ENCODE measurements at regions not wholly inside any gene's neighbourhood (a gene's known extent, or its start where the extent isn't known, plus 50 kb on each side); places are given as distances from the start of the nearest gene placed in this dataset.
"Not testable (repeated sequence)": the region's sequence is repeated elsewhere in the genome, so short reads cannot be mapped to it uniquely, and the experiment has no call there.

- H3K27me3 ChIP-seq (ENCODE audit: insufficient read depth, low read length, poor library complexity); H4K20me1 ChIP-seq (ENCODE audit: insufficient read depth, low read length); H2AFZ ChIP-seq (ENCODE audit: low read depth, low read length); H3K9me3 ChIP-seq (ENCODE audit: insufficient read depth, low read length, severe bottlenecking); H3K36me3 ChIP-seq (ENCODE audit: insufficient read depth, low read length); H3K4me1 ChIP-seq (ENCODE audit: insufficient read depth, low read length); ATAC-seq (ENCODE audit: insufficient read depth, low read depth); H3K4me2 ChIP-seq (ENCODE audit: insufficient read depth, low read length); H3K9ac ChIP-seq (ENCODE audit: low read depth, low read length); H3K27ac ChIP-seq (ENCODE audit: low read length); H3K79me2 ChIP-seq (ENCODE audit: insufficient read depth, low read length); H3K4me3 ChIP-seq (ENCODE audit: low read depth in 1 of 2, low read length in 2 of 2); DNase-seq: not testable (repeated sequence)
Observed at GRCh38 chr22:15816470-15816869, 126.6 kb downstream of the POTEH start.

GRCh38 chr22:15817264-15817663, 127.4 kb downstream of the POTEH start:
- not testable (repeated sequence) for H3K27ac ChIP-seq (ENCODE audit: low read length); H3K9me3 ChIP-seq (ENCODE audit: insufficient read depth, low read length, severe bottlenecking); H3K4me1 ChIP-seq (ENCODE audit: insufficient read depth, low read length); H3K79me2 ChIP-seq (ENCODE audit: insufficient read depth, low read length); H3K9ac ChIP-seq (ENCODE audit: low read depth, low read length); H4K20me1 ChIP-seq (ENCODE audit: insufficient read depth, low read length); H3K27me3 ChIP-seq (ENCODE audit: insufficient read depth, low read length, poor library complexity); H2AFZ ChIP-seq (ENCODE audit: low read depth, low read length); H3K4me2 ChIP-seq (ENCODE audit: insufficient read depth, low read length); H3K36me3 ChIP-seq (ENCODE audit: insufficient read depth, low read length); DNase-seq; H3K4me3 ChIP-seq (ENCODE audit: low read depth in 1 of 2, low read length in 2 of 2)
- peak; percentile 33; the same call in 2 of the 3 replicates for ATAC-seq (ENCODE audit: insufficient read depth, low read depth)

DNA sequence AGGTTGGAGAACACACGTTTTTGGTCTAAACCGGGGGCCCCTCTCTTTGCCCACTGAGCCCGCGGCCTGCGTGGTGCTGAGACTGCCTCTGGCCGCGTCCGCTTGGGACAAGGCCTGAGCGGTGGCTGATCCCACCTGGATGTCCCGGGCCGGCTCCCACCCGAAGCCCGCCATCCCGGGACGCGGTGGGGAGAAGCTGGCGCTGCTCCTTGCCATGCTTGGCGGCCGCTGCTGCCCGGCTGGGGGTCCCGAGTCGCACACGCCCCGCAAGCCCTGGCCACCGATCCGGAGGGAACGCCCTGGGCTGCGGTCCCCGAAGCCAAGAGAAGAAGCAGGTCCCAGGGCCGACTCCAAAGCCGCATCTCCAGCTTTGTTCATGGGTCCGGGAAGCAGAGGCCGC, 130.1 kb downstream of the POTEH start:
- not testable (repeated sequence) for H3K4me1 ChIP-seq (ENCODE audit: insufficient read depth, low read length); H3K36me3 ChIP-seq (ENCODE audit: insufficient read depth, low read length); ATAC-seq (ENCODE audit: insufficient read depth, low read depth); H3K9ac ChIP-seq (ENCODE audit: low read depth, low read length); H3K4me2 ChIP-seq (ENCODE audit: insufficient read depth, low read length); H3K27ac ChIP-seq (ENCODE audit: low read length); DNase-seq; H3K4me3 ChIP-seq (ENCODE audit: low read depth in 1 of 2, low read length in 2 of 2); H2AFZ ChIP-seq (ENCODE audit: low read depth, low read length); H3K9me3 ChIP-seq (ENCODE audit: insufficient read depth, low read length, severe bottlenecking); H4K20me1 ChIP-seq (ENCODE audit: insufficient read depth, low read length); H3K79me2 ChIP-seq (ENCODE audit: insufficient read depth, low read length); H3K27me3 ChIP-seq (ENCODE audit: insufficient read depth, low read length, poor library complexity)

- H3K79me2 ChIP-seq (ENCODE audit: insufficient read depth, low read length); H3K27me3 ChIP-seq (ENCODE audit: insufficient read depth, low read length, poor library complexity); H3K9ac ChIP-seq (ENCODE audit: low read depth, low read length); H4K20me1 ChIP-seq (ENCODE audit: insufficient read depth, low read length); ATAC-seq (ENCODE audit: insufficient read depth, low read depth); H2AFZ ChIP-seq (ENCODE audit: low read depth, low read length); H3K4me2 ChIP-seq (ENCODE audit: insufficient read depth, low read length); H3K9me3 ChIP-seq (ENCODE audit: insufficient read depth, low read length, severe bottlenecking); H3K36me3 ChIP-seq (ENCODE audit: insufficient read depth, low read length); H3K27ac ChIP-seq (ENCODE audit: low read length); DNase-seq; H3K4me1 ChIP-seq (ENCODE audit: insufficient read depth, low read length); H3K4me3 ChIP-seq (ENCODE audit: low read depth in 1 of 2, low read length in 2 of 2): not testable (repeated sequence)
Observed at GRCh38 chr22:15821088-15821487, 131.3 kb downstream of the POTEH start.

- H3K4me3 ChIP-seq (ENCODE audit: low read depth in 1 of 2, low read length in 2 of 2); H2AFZ ChIP-seq (ENCODE audit: low read depth, low read length); H3K4me1 ChIP-seq (ENCODE audit: insufficient read depth, low read length); DNase-seq; H3K9me3 ChIP-seq (ENCODE audit: insufficient read depth, low read length, severe bottlenecking); H4K20me1 ChIP-seq (ENCODE audit: insufficient read depth, low read length); H3K79me2 ChIP-seq (ENCODE audit: insufficient read depth, low read length); H3K4me2 ChIP-seq (ENCODE audit: insufficient read depth, low read length); H3K27me3 ChIP-seq (ENCODE audit: insufficient read depth, low read length, poor library complexity); ATAC-seq (ENCODE audit: insufficient read depth, low read depth); H3K27ac ChIP-seq (ENCODE audit: low read length); H3K9ac ChIP-seq (ENCODE audit: low read depth, low read length); H3K36me3 ChIP-seq (ENCODE audit: insufficient read depth, low read length): not testable (repeated sequence)
Observed at GRCh38 chr22:15822001-15822400, 132.2 kb downstream of the POTEH start.

GRCh38 chr22:15823178-15823577, 133.4 kb downstream of the POTEH start:
- not testable (repeated sequence) for H3K36me3 ChIP-seq (ENCODE audit: insufficient read depth, low read length); ATAC-seq (ENCODE audit: insufficient read depth, low read depth); H3K4me3 ChIP-seq (ENCODE audit: low read depth in 1 of 2, low read length in 2 of 2); H2AFZ ChIP-seq (ENCODE audit: low read depth, low read length); H3K9me3 ChIP-seq (ENCODE audit: insufficient read depth, low read length, severe bottlenecking); H3K27me3 ChIP-seq (ENCODE audit: insufficient read depth, low read length, poor library complexity); H4K20me1 ChIP-seq (ENCODE audit: insufficient read depth, low read length); DNase-seq; H3K79me2 ChIP-seq (ENCODE audit: insufficient read depth, low read length); H3K4me1 ChIP-seq (ENCODE audit: insufficient read depth, low read length); H3K27ac ChIP-seq (ENCODE audit: low read length); H3K9ac ChIP-seq (ENCODE audit: low read depth, low read length); H3K4me2 ChIP-seq (ENCODE audit: insufficient read depth, low read length)

DNA sequence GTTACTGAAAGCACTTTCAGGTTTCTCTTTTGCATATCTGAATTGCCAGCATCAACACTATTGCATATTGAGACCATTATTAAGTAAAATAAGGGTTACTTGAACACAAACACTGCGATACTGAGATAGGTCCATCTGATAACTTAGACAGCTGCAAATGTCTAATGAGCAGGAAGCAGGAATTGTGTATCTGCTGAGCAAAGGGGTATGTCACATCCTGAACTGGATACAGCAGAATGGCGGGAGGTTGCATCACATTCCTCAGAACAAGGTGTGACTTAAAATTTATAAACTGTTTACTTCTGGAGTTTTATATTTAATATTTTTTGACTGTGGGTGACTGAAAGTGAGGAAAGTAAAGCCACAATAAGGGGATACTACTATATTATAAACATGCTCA, 142.4 kb downstream of the POTEH start:
- H3K4me3 ChIP-seq (ENCODE audit: low read depth in 1 of 2, low read length in 2 of 2); H4K20me1 ChIP-seq (ENCODE audit: insufficient read depth, low read length); H3K4me2 ChIP-seq (ENCODE audit: insufficient read depth, low read length); H3K9ac ChIP-seq (ENCODE audit: low read depth, low read length); H3K36me3 ChIP-seq (ENCODE audit: insufficient read depth, low read length); H3K4me1 ChIP-seq (ENCODE audit: insufficient read depth, low read length); H3K27ac ChIP-seq (ENCODE audit: low read length); DNase-seq; H3K27me3 ChIP-seq (ENCODE audit: insufficient read depth, low read length, poor library complexity); H3K79me2 ChIP-seq (ENCODE audit: insufficient read depth, low read length); H2AFZ ChIP-seq (ENCODE audit: low read depth, low read length); H3K9me3 ChIP-seq (ENCODE audit: insufficient read depth, low read length, severe bottlenecking): not testable (repeated sequence)
- peak; percentile 73 for ATAC-seq (ENCODE audit: insufficient read depth, low read depth)

DNA sequence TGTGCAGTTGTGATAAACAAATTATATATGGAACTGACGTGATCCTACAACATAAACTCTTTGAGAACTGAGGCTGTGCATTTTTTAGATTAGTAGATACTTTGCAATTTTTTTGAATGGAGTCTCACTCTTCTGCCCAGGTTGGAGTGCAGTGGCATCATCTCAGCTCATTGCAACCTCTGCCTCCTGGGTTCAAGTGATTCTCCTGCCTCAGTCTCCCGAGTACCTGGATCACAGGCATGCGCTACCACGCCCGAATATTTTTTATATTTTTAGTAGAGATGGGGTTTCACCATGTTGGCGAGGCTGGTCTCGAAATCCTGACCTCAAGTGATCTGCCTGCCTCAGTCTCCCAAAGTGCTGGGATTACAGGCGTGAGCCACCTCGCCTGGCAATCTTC, 145.9 kb downstream of the POTEH start:
- not testable (repeated sequence) for H3K79me2 ChIP-seq (ENCODE audit: insufficient read depth, low read length); ATAC-seq (ENCODE audit: insufficient read depth, low read depth); H3K4me2 ChIP-seq (ENCODE audit: insufficient read depth, low read length); H3K4me1 ChIP-seq (ENCODE audit: insufficient read depth, low read length); DNase-seq; H3K9ac ChIP-seq (ENCODE audit: low read depth, low read length); H3K4me3 ChIP-seq (ENCODE audit: low read depth in 1 of 2, low read length in 2 of 2); H3K9me3 ChIP-seq (ENCODE audit: insufficient read depth, low read length, severe bottlenecking); H4K20me1 ChIP-seq (ENCODE audit: insufficient read depth, low read length); H3K27ac ChIP-seq (ENCODE audit: low read length); H3K36me3 ChIP-seq (ENCODE audit: insufficient read depth, low read length); H2AFZ ChIP-seq (ENCODE audit: low read depth, low read length); H3K27me3 ChIP-seq (ENCODE audit: insufficient read depth, low read length, poor library complexity)

DNA sequence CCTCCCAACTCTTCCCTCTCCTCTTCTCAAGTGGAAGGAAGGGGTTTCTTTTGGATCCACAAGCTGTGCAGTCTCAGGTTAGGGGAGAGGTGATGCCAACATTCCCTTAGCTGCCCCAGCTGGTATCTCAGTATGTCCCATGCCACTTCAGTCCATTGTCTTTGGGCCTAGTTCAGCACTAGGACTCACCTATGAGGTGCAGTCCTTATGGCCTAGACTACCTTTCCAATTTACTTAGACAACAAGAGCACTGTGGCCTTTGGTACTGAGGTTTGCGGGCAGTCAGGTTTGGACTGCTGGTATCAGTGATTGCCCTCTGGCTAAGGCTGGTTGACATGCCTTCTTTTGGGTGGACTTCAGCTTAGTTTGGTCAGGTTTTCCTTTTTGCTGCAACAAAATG, 159.9 kb downstream of the POTEH start:
- not testable (repeated sequence) for H3K9ac ChIP-seq (ENCODE audit: low read depth, low read length); H3K9me3 ChIP-seq (ENCODE audit: insufficient read depth, low read length, severe bottlenecking); H3K27me3 ChIP-seq (ENCODE audit: insufficient read depth, low read length, poor library complexity); H3K36me3 ChIP-seq (ENCODE audit: insufficient read depth, low read length); H3K4me2 ChIP-seq (ENCODE audit: insufficient read depth, low read length); H3K4me3 ChIP-seq (ENCODE audit: low read depth in 1 of 2, low read length in 2 of 2); H3K4me1 ChIP-seq (ENCODE audit: insufficient read depth, low read length); H4K20me1 ChIP-seq (ENCODE audit: insufficient read depth, low read length); H3K79me2 ChIP-seq (ENCODE audit: insufficient read depth, low read length); H2AFZ ChIP-seq (ENCODE audit: low read depth, low read length); H3K27ac ChIP-seq (ENCODE audit: low read length); ATAC-seq (ENCODE audit: insufficient read depth, low read depth); DNase-seq

Measured in DND-41 (cell line).